Aorta (tissue), 5 donors: ENCODE measurements at regions not wholly inside any gene's neighbourhood (a gene's known extent, or its start where the extent isn't known, plus 50 kb on each side); places are given as distances from the start of the nearest gene placed in this dataset.

ENCODE experiments used
- ATAC-seq: fragments of 200-7000 bp; cut with Tn5 transposase; one replicate; pipeline ENCODE4 v1.9.1; 2022; ENCODE audit warnings: moderate library complexity; ENCODE audit not compliant: low FRiP score
- DNase-seq, 2 donors: peaks; one replicate each; pipeline ENCODE4 v3.0.0-alpha.2; 2020
- H3K27ac ChIP-seq, 2 donors: one replicate each; pipeline ENCODE4 v1.5.1; 2013; ENCODE audit warnings: low read length in 2 of 2, mild to moderate bottlenecking in 2 of 2, moderate library complexity in 2 of 2, control low read depth in 1 of 2, inconsistent platforms in 1 of 2, low read depth in 1 of 2
- H3K27me3 ChIP-seq, 2 donors: one replicate each; pipeline ENCODE4 v1.6.1; 2013; ENCODE audit warnings: control low read depth in 1 of 2, low read length in 1 of 2, mild to moderate bottlenecking in 1 of 2, moderate library complexity in 1 of 2; ENCODE audit not compliant: insufficient read depth in 2 of 2, control insufficient read depth in 1 of 2
- H3K36me3 ChIP-seq, 2 donors: one replicate each; pipeline ENCODE4 v1.6.1; 2013; ENCODE audit warnings: control low read depth in 1 of 2, low read length in 1 of 2, mild to moderate bottlenecking in 1 of 2; ENCODE audit not compliant: insufficient read depth in 2 of 2, control insufficient read depth in 1 of 2
- H3K4me1 ChIP-seq, 2 donors: one replicate each; pipeline ENCODE4 v1.6.1; 2013; ENCODE audit warnings: low read length in 2 of 2, control low read depth in 1 of 2, mild to moderate bottlenecking in 1 of 2, moderate library complexity in 1 of 2; ENCODE audit not compliant: insufficient read depth in 2 of 2, control insufficient read depth in 1 of 2
- H3K4me3 ChIP-seq, 2 donors: one replicate each; pipeline ENCODE4 v1.5.1; 2013; ENCODE audit warnings: low read length in 2 of 2, control low read depth in 1 of 2, mild to moderate bottlenecking in 1 of 2
- H3K9me3 ChIP-seq: one replicate; pipeline ENCODE4 v1.6.1; 2013; ENCODE audit warnings: mild to moderate bottlenecking, low read length; ENCODE audit not compliant: control insufficient read depth
- WGBS, 2 donors: extraction: QIAGEN DNeasy Blood & Tissue Kit; methylation state at CpG; one replicate each; pipeline ENCODE4 v1.1.7; 2013; 5-methylcytosine and 5-hydroxymethylcytosine counted together
- intact Hi-C, 2 donors: fragments of 100-400 bp; cut with DNase I; formaldehyde crosslinking; loops; one replicate each; pipeline versions ENCODE4 v1.14.2 to v1.15.0; 2022
- donor health status: healthy with polysubstance abuse.
- donor health status: Bipolar disorder and iron deficiency.
- donor health status: DM: no; HTN: no; CAD: no.
- donor health status: DM: no; HTN: no; CAD: no.
- donor health status: DM: yes; HTN: yes; CAD: no.

- DNase-seq (no peak), ATAC-seq (no peak)
- H3K9me3 ChIP-seq, result no peaks in the 10 kb centered on the region
- intact Hi-C loops, result no loop called here
- H3K27me3 ChIP-seq, result no peaks in the 10 kb centered on the region
- H3K27ac ChIP-seq, result no peak overlapping the region
- no peaks in the 10 kb centered on the region for H3K4me1 ChIP-seq
- no peaks in the 10 kb centered on the region for H3K36me3 ChIP-seq
- H3K4me3 ChIP-seq, result no peak overlapping the region
- 77 to 81% methylated on average over 3 of the region's 3 CpGs for WGBS, 2 donors
These were observed 280.5 kb downstream of the UQCRFS1 start for GRCh38 chr19:28932446-28932845.

GRCh38 chr19:28929006-28929405 is 283.9 kb downstream of the UQCRFS1 start:
- Histone ChIP-seq H3K27me3 (no peaks in the 10 kb centered on the region), H3K4me3 (no peak overlapping the region), H3K27ac (no peak overlapping the region), H3K36me3 (no peaks in the 10 kb centered on the region), H3K4me1 (no peaks in the 10 kb centered on the region), H3K9me3 (no peaks in the 10 kb centered on the region)
- DNase-seq (no peak), ATAC-seq (no peak)
- intact Hi-C loops, result no loop called here
- WGBS, 2 donors, result 52 to 55% methylated on average over 3 of the region's 3 CpGs

GRCh38 chr19:28927456-28927855 is 285.5 kb downstream of the UQCRFS1 start:
- WGBS, 2 donors, result 79 to 84% methylated on average over 4 of the region's 4 CpGs
- intact Hi-C loops, result no loop called here
- Histone ChIP-seq H3K36me3 (no peaks in the 10 kb centered on the region), H3K4me1 (no peaks in the 10 kb centered on the region), H3K27ac (no peak overlapping the region), H3K4me3 (no peak overlapping the region), H3K9me3 (no peaks in the 10 kb centered on the region), H3K27me3 (no peaks in the 10 kb centered on the region)
- ATAC-seq, result no peak
- no peak for DNase-seq

- Histone ChIP-seq H3K27me3 (no peaks in the 10 kb centered on the region), H3K9me3 (no peaks in the 10 kb centered on the region), H3K36me3 (no peaks in the 10 kb centered on the region), H3K4me3 (no peak overlapping the region), H3K4me1 (no peaks in the 10 kb centered on the region), H3K27ac (no peak overlapping the region)
- WGBS, 2 donors, result 41 to 51% methylated on average over 17 of the region's 17 CpGs
- intact Hi-C loops, result no loop called here
- DNase-seq (no peak), ATAC-seq (no peak)
These were observed 292.5 kb downstream of the UQCRFS1 start for GRCh38 chr19:28920269-28921066.

GRCh38 chr19:28917621-28918020 is 295.3 kb downstream of the UQCRFS1 start:
- Histone ChIP-seq H3K4me3 (no peak overlapping the region), H3K27ac (no peak overlapping the region), H3K4me1 (no peaks in the 10 kb centered on the region), H3K27me3 (no peaks in the 10 kb centered on the region), H3K36me3 (no peaks in the 10 kb centered on the region), H3K9me3 (no peaks in the 10 kb centered on the region)
- intact Hi-C loops, result no loop called here
- no peak for ATAC-seq
- WGBS, 2 donors, result 51 to 57% methylated on average over 8 of the region's 8 CpGs
- no peak for DNase-seq

GRCh38 chr19:28915737-28916460 is 297.1 kb downstream of the UQCRFS1 start:
- no peak for DNase-seq
- ATAC-seq, result no peak
- Histone ChIP-seq H3K27ac (no peak overlapping the region), H3K36me3 (no peaks in the 10 kb centered on the region), H3K9me3 (no peaks in the 10 kb centered on the region), H3K4me3 (no peak overlapping the region), H3K4me1 (no peaks in the 10 kb centered on the region), H3K27me3 (no peaks in the 10 kb centered on the region)
- intact Hi-C loops, result no loop called here
- WGBS, 2 donors, result 71 to 75% methylated on average over 8 of the region's 8 CpGs

- no peaks in the 10 kb centered on the region for H3K4me1 ChIP-seq
- no peak for DNase-seq
- H3K9me3 ChIP-seq, result no peaks in the 10 kb centered on the region
- H3K27me3 ChIP-seq, result no peaks in the 10 kb centered on the region
- ATAC-seq, result no peak
- H3K36me3 ChIP-seq, result no peaks in the 10 kb centered on the region
- H3K27ac ChIP-seq, result no peak overlapping the region
- WGBS, 2 donors, result 75 to 81% methylated on average over 3 of the region's 3 CpGs
- H3K4me3 ChIP-seq, result no peak overlapping the region
- intact Hi-C loops, result no loop called here
These were observed 297.7 kb downstream of the UQCRFS1 start for GRCh38 chr19:28915202-28915601.

- no peaks in the 10 kb centered on the region for H3K36me3 ChIP-seq
- no peaks in the 10 kb centered on the region for H3K9me3 ChIP-seq
- H3K4me3 ChIP-seq, result no peak overlapping the region
- ATAC-seq (no peak), DNase-seq (no peak)
- no peaks in the 10 kb centered on the region for H3K4me1 ChIP-seq
- intact Hi-C loops, result no loop called here
- no peaks in the 10 kb centered on the region for H3K27me3 ChIP-seq
- H3K27ac ChIP-seq, result no peak overlapping the region
These were observed 298.8 kb downstream of the UQCRFS1 start for GRCh38 chr19:28914173-28914572.

- no peaks in the 10 kb centered on the region for H3K4me1 ChIP-seq
- no peak overlapping the region for H3K27ac ChIP-seq
- H3K4me3 ChIP-seq, result no peak overlapping the region
- intact Hi-C loops, result no loop called here
- no peak for DNase-seq
- WGBS, 2 donors, result 84 to 86% methylated on average over 6 of the region's 6 CpGs
- no peaks in the 10 kb centered on the region for H3K9me3 ChIP-seq
- H3K36me3 ChIP-seq, result no peaks in the 10 kb centered on the region
- H3K27me3 ChIP-seq, result no peaks in the 10 kb centered on the region
- no peak for ATAC-seq
These were observed 299.3 kb downstream of the UQCRFS1 start for GRCh38 chr19:28913626-28914025.
